ENCODE measurements at regions not wholly inside any gene's neighbourhood (a gene's known extent, or its start where the extent isn't known, plus 50 kb on each side); places are given as distances from the start of the nearest gene placed in this dataset.

DNA sequence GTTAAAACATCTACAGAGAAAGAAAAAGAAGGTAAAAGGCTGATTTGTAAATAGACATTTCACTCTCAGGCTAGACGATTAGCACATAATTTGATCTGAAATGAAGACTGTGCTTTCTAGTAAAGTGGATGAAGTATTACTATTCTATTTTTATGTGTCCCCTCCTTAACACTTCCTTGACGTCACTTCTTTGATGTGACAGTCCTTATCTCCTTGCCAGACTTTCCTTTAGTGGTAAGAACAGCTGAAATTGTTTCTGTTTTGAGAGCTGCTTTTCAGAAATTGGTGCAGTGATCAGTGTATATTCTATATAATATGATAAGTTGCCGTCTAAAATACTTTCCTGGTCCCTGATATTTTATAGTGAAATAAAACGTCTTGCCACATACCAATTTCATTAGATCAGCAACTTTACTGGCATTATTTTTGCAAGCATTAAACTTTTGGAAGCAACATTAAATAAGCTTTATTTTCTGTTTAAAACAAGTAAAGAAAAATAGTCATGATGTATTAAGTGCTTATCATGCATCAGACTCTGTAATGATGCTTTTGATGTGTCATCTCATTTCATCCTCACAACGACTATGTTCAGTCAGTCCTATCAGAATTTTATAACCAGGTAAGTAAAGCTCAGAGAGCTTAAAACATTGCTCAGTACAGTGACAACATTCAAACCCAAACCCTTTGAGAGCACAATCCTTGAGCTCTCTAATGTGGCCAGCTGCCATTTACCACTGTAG, 210.3 kb upstream of the PCDH9 start:
- no peak overlapping the region for H2AFZ ChIP-seq (ENCODE audit: low read depth, low read length, severe bottlenecking)
- H3K9ac ChIP-seq (ENCODE audit: low read length) = no peak overlapping the region
- no peaks in the 10 kb centered on the region for H3K9me2 ChIP-seq (replicated peaks; ENCODE audit: insufficient read depth, low read length)
- no peak overlapping the region for H3K4me3 ChIP-seq (ENCODE audit: insufficient read depth, low read length, poor library complexity, severe bottlenecking)
- no peaks in the 10 kb centered on the region for H3K9me3 ChIP-seq (ENCODE audit: insufficient read depth, low read length)
- H3K27ac ChIP-seq (ENCODE audit: low read depth, low read length) = no peak overlapping the region
- no peaks in the 10 kb centered on the region for H3K27me3 ChIP-seq (ENCODE audit: low read length)
- no peak overlapping the region for H3K4me2 ChIP-seq (ENCODE audit: low read depth, low read length, poor library complexity, severe bottlenecking)
- H3K79me2 ChIP-seq (ENCODE audit: insufficient read depth, low read length) = no peaks in the 10 kb centered on the region
- H4K20me1 ChIP-seq (ENCODE audit: low read depth, low read length) = no peaks in the 10 kb centered on the region
- H3F3A ChIP-seq (ENCODE audit: insufficient read depth) = no peaks in the 10 kb centered on the region
- no peak for TF ChIP-seq EZH2phosphoT487 (conservative IDR thresholded peaks at IDR 0.05; ENCODE audit: low read length)
- TF ChIP-seq, protein P1, sequence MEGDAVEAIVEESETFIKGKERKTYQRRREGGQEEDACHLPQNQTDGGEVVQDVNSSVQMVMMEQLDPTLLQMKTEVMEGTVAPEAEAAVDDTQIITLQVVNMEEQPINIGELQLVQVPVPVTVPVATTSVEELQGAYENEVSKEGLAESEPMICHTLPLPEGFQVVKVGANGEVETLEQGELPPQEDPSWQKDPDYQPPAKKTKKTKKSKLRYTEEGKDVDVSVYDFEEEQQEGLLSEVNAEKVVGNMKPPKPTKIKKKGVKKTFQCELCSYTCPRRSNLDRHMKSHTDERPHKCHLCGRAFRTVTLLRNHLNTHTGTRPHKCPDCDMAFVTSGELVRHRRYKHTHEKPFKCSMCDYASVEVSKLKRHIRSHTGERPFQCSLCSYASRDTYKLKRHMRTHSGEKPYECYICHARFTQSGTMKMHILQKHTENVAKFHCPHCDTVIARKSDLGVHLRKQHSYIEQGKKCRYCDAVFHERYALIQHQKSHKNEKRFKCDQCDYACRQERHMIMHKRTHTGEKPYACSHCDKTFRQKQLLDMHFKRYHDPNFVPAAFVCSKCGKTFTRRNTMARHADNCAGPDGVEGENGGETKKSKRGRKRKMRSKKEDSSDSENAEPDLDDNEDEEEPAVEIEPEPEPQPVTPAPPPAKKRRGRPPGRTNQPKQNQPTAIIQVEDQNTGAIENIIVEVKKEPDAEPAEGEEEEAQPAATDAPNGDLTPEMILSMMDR (IDR thresholded peaks at IDR 0.05; ENCODE audit: insufficient read depth, low read length, poor library complexity, severe bottlenecking) = no peak
- H3K36me3 ChIP-seq (ENCODE audit: low read length) = no peaks in the 10 kb centered on the region

DNA sequence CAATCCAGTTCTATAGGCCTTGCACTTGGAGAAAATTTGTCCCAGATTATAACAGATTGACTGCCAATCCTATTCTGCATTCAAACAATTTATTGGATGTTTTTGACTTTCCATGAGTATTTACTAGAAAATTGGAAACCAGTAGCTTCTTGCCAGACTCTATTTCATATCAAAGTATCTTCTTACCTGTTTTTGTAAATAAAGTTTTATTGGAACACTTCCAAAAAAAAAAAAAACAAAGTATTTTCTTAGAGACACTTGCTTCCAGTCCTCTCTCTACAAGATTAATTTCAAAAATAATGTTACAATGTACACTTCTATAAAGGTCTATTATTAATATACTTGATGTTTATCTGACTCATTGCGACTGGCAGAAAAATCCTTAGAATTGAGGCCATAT, 209.2 kb upstream of the PCDH9 start:
- Histone ChIP-seq H3K9ac (ENCODE audit: low read length) (no peak overlapping the region), H3K4me3 (ENCODE audit: insufficient read depth, low read length, poor library complexity, severe bottlenecking) (no peak overlapping the region), H4K20me1 (ENCODE audit: low read depth, low read length) (no peaks in the 10 kb centered on the region), H3K9me2 (replicated peaks; ENCODE audit: insufficient read depth, low read length) (no peaks in the 10 kb centered on the region), H3K4me2 (ENCODE audit: low read depth, low read length, poor library complexity, severe bottlenecking) (no peak overlapping the region), H3K36me3 (ENCODE audit: low read length) (no peaks in the 10 kb centered on the region), H3K27ac (ENCODE audit: low read depth, low read length) (no peak overlapping the region), H2AFZ (ENCODE audit: low read depth, low read length, severe bottlenecking) (no peak overlapping the region), H3F3A (ENCODE audit: insufficient read depth) (no peaks in the 10 kb centered on the region), H3K79me2 (ENCODE audit: insufficient read depth, low read length) (no peaks in the 10 kb centered on the region), H3K9me3 (ENCODE audit: insufficient read depth, low read length) (no peaks in the 10 kb centered on the region), H3K27me3 (ENCODE audit: low read length) (no peaks in the 10 kb centered on the region)
- TF ChIP-seq, protein P1 (IDR thresholded peaks at IDR 0.05; ENCODE audit: insufficient read depth, low read length, poor library complexity, severe bottlenecking) = no peak
- no peak for TF ChIP-seq EZH2phosphoT487 (conservative IDR thresholded peaks at IDR 0.05; ENCODE audit: low read length)

DNA sequence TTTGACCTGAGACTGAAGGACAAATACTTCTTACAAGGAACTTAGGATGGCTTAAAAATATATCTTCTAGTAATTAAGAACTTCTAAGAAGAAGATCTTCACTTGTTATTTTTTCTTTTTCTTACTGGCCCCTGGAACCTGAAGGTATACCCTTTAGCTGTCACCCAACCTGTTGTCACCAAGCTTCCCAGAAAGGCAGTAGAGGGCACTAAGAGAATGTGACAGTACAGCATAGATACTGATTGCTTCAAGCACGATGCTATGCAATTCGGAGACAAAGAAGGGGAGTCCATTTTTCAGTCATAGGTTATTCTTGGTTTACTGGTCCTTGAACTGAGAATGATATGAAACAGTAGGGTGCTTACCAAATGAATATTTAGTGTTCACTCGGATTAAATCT, 208.3 kb upstream of the PCDH9 start:
- Histone ChIP-seq H3K9ac (ENCODE audit: low read length) (no peak overlapping the region), H3K36me3 (ENCODE audit: low read length) (no peaks in the 10 kb centered on the region), H3K27ac (ENCODE audit: low read depth, low read length) (no peak overlapping the region), H2AFZ (ENCODE audit: low read depth, low read length, severe bottlenecking) (peak overlapping the region; percentile 32), H3K27me3 (ENCODE audit: low read length) (no peaks in the 10 kb centered on the region), H3K9me3 (ENCODE audit: insufficient read depth, low read length) (no peaks in the 10 kb centered on the region), H3K4me2 (ENCODE audit: low read depth, low read length, poor library complexity, severe bottlenecking) (no peak overlapping the region), H3F3A (ENCODE audit: insufficient read depth) (no peaks in the 10 kb centered on the region), H4K20me1 (ENCODE audit: low read depth, low read length) (no peaks in the 10 kb centered on the region), H3K79me2 (ENCODE audit: insufficient read depth, low read length) (no peaks in the 10 kb centered on the region), H3K4me3 (ENCODE audit: insufficient read depth, low read length, poor library complexity, severe bottlenecking) (no peak overlapping the region), H3K9me2 (replicated peaks; ENCODE audit: insufficient read depth, low read length) (no peaks in the 10 kb centered on the region)
- no peak for TF ChIP-seq EZH2phosphoT487 (conservative IDR thresholded peaks at IDR 0.05; ENCODE audit: low read length)
- TF ChIP-seq, protein P1 (IDR thresholded peaks at IDR 0.05; ENCODE audit: insufficient read depth, low read length, poor library complexity, severe bottlenecking) = no peak
